ENCODE measurements at regions not wholly inside any gene's neighbourhood (a gene's known extent, or its start where the extent isn't known, plus 50 kb on each side); places are given as distances from the start of the nearest gene placed in this dataset.
A peak's percentile ranks its signal among the peaks of the same experiment; 100 is the strongest.

DNA sequence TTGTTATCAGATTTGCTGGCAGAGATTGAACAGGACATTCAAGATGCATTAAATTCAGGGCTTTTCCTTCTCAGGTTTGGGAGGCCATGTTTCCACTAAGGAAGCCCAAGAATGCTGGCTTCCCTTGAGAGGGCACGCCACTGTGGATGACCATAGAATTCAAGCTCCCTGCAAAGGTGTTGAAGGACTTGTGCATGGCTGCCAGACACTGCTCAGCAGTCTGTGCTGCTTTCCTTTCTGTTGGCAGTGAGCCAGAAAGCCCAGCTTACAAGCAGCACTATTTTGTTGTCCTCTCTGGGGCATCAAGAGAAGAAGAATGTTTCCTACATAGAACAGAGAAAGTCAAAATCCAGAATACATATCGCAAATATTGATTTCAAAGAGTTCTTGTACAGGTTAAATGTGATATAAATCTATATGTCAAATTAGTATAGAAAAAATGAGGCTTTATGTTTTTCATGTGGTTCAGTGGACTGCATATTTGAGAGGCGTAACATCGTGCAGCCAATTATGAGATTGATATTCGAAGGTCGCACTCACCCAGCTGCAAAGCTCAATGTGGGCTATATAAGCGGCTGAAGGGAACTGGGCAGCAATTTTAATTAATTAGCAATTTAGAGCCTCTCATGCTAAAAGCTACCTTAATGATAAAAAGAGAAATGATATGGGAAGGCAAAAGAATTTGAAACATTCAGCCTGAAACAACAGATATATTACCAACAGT lies 103.1 kb upstream of the ISL1 start:
- peak; percentile 2 for DNase-seq

DNA sequence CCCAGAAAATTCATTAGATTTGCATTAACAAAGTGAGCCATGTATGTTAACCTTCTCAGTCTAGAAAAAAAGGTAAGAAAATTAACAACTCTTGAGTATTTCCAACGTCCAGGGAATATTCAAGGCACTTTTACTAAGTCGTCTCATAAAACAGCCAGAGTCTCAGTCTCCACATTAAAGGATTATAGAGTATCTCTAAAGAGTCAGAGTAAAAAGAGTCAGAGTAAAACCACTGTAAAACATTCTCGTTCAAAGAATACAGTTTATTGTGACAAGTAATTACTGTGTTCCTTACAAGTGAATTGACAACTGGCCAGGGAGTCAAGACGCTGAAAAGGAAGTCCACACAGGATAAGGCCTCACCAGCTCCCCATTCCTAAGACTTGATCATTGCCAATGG lies 97.2 kb upstream of the ISL1 start:
- no peak for DNase-seq

DNA sequence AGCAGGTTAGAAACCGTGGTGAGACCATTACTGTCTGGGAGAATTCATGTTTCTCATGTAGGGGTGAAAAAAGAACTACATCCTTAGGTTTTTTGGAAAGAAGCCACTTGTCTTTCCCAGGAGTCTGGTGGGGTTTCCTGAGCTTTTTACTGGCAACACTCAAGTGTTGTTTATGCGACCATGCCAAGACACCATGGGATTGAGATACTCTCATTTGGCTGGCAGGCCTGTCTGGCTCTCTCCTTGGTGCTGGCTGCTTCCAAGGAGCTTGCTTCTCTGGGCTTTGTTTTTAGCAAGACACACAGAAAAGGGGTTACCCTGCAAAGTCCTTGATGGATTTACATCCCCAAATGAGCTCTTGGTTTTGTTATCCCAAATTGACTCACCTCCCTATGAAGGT lies 80.9 kb upstream of the ISL1 start:
- DNase-seq: no peak

DNA sequence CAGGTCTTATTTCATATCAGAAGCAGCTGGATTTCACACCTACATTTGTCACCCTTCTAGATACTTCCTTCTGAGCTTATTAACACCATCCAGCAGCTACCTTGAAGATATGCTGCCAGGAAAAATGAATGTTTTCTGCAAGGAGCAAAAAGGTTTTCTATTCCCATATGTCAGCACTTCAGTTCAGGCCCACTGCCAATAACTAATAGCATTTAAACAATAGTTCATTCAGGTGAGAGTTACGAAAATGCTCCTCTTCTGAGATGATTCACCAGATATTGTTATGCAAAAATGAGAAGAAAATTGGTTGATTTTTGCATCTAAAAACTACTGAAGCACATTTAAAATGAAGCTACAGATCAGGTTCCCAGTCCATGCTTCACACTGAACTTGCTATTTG lies 56.4 kb upstream of the ISL1 start:
- peak; percentile 2 for DNase-seq

All from NCI-H1092 (cell line).